ENCODE measurements at regions not wholly inside any gene's neighbourhood (a gene's known extent, or its start where the extent isn't known, plus 50 kb on each side); places are given as distances from the start of the nearest gene placed in this dataset.

- TF ChIP-seq CTCF (IDR thresholded peaks at IDR 0.05) = no peak
- no peak for TF ChIP-seq POLR2A (IDR thresholded peaks at IDR 0.05)
Observed at GRCh38 chr4:117634716-117635115, 399.6 kb upstream of the NDST3 start.

Measured in Peyer's patch (tissue), 4 donors.